ENCODE measurements at regions not wholly inside any gene's neighbourhood (a gene's known extent, or its start where the extent isn't known, plus 50 kb on each side); places are given as distances from the start of the nearest gene placed in this dataset.

- intact Hi-C loops (cut with micrococcal nuclease) = no loop called here
- H3K36me3 Mint-ChIP-seq = no peaks in the 10 kb centered on the region
- Histone ChIP-seq H3K27me3 (ENCODE audit: control insufficient read depth, insufficient read depth, low read length) (no peaks in the 10 kb centered on the region), H3K27ac (ENCODE audit: low read length) (no peak overlapping the region), H3K36me3 (ENCODE audit: control insufficient read depth, insufficient read depth, low read length) (no peaks in the 10 kb centered on the region), H3K4me1 (ENCODE audit: control insufficient read depth, insufficient read depth, low read length) (no peaks in the 10 kb centered on the region), H3K4me3 (ENCODE audit: low read length) (no peak overlapping the region), H3K9me3 (ENCODE audit: control insufficient read depth, insufficient read depth, low read length) (no peaks in the 10 kb centered on the region)
- ATAC-seq (no peak), DNase-seq (no peak)
- H3K27me3 Mint-ChIP-seq (ENCODE audit: low read depth in 2 of 2) = no peaks in the 10 kb centered on the region
- H3K9me3 Mint-ChIP-seq = peaks cover 13 to 16% of the 10 kb centered on the region in 2 donors
- H3K27ac Mint-ChIP-seq = no peak overlapping the region
- no peak for TF ChIP-seq CTCF (IDR thresholded peaks at IDR 0.05)
- WGBS (ENCODE audit: insufficient coverage) = 43% methylated on average over 1 of the region's 1 CpG
- no peak overlapping the region for H3K4me3 Mint-ChIP-seq
- no peaks in the 10 kb centered on the region for H3K4me1 Mint-ChIP-seq
These were observed 1537.5 kb upstream of the PIK3C3 start for GRCh38 chr18:40417501-40417900.

GRCh38 chr18:40415821-40416220 is 1539.2 kb upstream of the PIK3C3 start:
- Mint-ChIP-seq H3K36me3 (no peaks in the 10 kb centered on the region), H3K27me3 (ENCODE audit: low read depth in 2 of 2) (no peaks in the 10 kb centered on the region), H3K9me3 (peaks cover 10 to 11% of the 10 kb centered on the region in 2 donors), H3K4me1 (no peaks in the 10 kb centered on the region), H3K27ac (no peak overlapping the region), H3K4me3 (no peak overlapping the region)
- no peaks in the 10 kb centered on the region for H3K9me3 ChIP-seq (ENCODE audit: control insufficient read depth, insufficient read depth, low read length)
- H3K27ac ChIP-seq (ENCODE audit: low read length) = no peak overlapping the region
- no peaks in the 10 kb centered on the region for H3K4me1 ChIP-seq (ENCODE audit: control insufficient read depth, insufficient read depth, low read length)
- ATAC-seq (no peak), DNase-seq (no peak)
- intact Hi-C loops (cut with micrococcal nuclease) = no loop called here
- WGBS (ENCODE audit: insufficient coverage) = 98% methylated on average over 2 of the region's 3 CpGs
- no peaks in the 10 kb centered on the region for H3K27me3 ChIP-seq (ENCODE audit: control insufficient read depth, insufficient read depth, low read length)
- no peak overlapping the region for H3K4me3 ChIP-seq (ENCODE audit: low read length)
- H3K36me3 ChIP-seq (ENCODE audit: control insufficient read depth, insufficient read depth, low read length) = no peaks in the 10 kb centered on the region
- no peak for TF ChIP-seq CTCF (IDR thresholded peaks at IDR 0.05)

GRCh38 chr18:40415176-40415791 is 1539.8 kb upstream of the PIK3C3 start:
- H3K4me3 Mint-ChIP-seq = no peak overlapping the region
- H3K36me3 Mint-ChIP-seq = no peaks in the 10 kb centered on the region
- Histone ChIP-seq H3K36me3 (ENCODE audit: control insufficient read depth, insufficient read depth, low read length) (no peaks in the 10 kb centered on the region), H3K4me1 (ENCODE audit: control insufficient read depth, insufficient read depth, low read length) (no peaks in the 10 kb centered on the region), H3K27ac (ENCODE audit: low read length) (no peak overlapping the region), H3K27me3 (ENCODE audit: control insufficient read depth, insufficient read depth, low read length) (no peaks in the 10 kb centered on the region), H3K4me3 (ENCODE audit: low read length) (no peak overlapping the region), H3K9me3 (ENCODE audit: control insufficient read depth, insufficient read depth, low read length) (no peaks in the 10 kb centered on the region)
- WGBS (ENCODE audit: insufficient coverage) = 62% methylated on average over 3 of the region's 3 CpGs
- intact Hi-C loops (cut with micrococcal nuclease) = no loop called here
- H3K4me1 Mint-ChIP-seq = no peaks in the 10 kb centered on the region
- no peak for TF ChIP-seq CTCF (IDR thresholded peaks at IDR 0.05)
- no peak for ATAC-seq
- peaks cover 10 to 11% of the 10 kb centered on the region in 2 donors for H3K9me3 Mint-ChIP-seq
- H3K27me3 Mint-ChIP-seq (ENCODE audit: low read depth in 2 of 2) = no peaks in the 10 kb centered on the region
- DNase-seq = no peak
- H3K27ac Mint-ChIP-seq = no peak overlapping the region

- WGBS (ENCODE audit: insufficient coverage) = 34% methylated on average over 3 of the region's 5 CpGs
- no peak for TF ChIP-seq CTCF (IDR thresholded peaks at IDR 0.05)
- H3K4me1 Mint-ChIP-seq = no peaks in the 10 kb centered on the region
- intact Hi-C loops (cut with micrococcal nuclease) = no loop called here
- H3K27me3 ChIP-seq (ENCODE audit: control insufficient read depth, insufficient read depth, low read length) = no peaks in the 10 kb centered on the region
- peaks cover 6 to 8% of the 10 kb centered on the region in 2 donors for H3K9me3 Mint-ChIP-seq
- no peaks in the 10 kb centered on the region for H3K36me3 ChIP-seq (ENCODE audit: control insufficient read depth, insufficient read depth, low read length)
- no peaks in the 10 kb centered on the region for H3K36me3 Mint-ChIP-seq
- H3K27ac ChIP-seq (ENCODE audit: low read length) = no peak overlapping the region
- H3K27ac Mint-ChIP-seq = no peak overlapping the region
- H3K9me3 ChIP-seq (ENCODE audit: control insufficient read depth, insufficient read depth, low read length) = no peaks in the 10 kb centered on the region
- ATAC-seq (no peak), DNase-seq (no peak)
- no peak overlapping the region for H3K4me3 ChIP-seq (ENCODE audit: low read length)
- H3K4me1 ChIP-seq (ENCODE audit: control insufficient read depth, insufficient read depth, low read length) = no peaks in the 10 kb centered on the region
- no peak overlapping the region for H3K4me3 Mint-ChIP-seq
- H3K27me3 Mint-ChIP-seq (ENCODE audit: low read depth in 2 of 2) = no peaks in the 10 kb centered on the region
These were observed 1540.8 kb upstream of the PIK3C3 start for GRCh38 chr18:40414155-40414754.
